GM12892 (cell line): ENCODE measurements at regions not wholly inside any gene's neighbourhood (a gene's known extent, or its start where the extent isn't known, plus 50 kb on each side); places are given as distances from the start of the nearest gene placed in this dataset.

Experiments used
- POLR2A ChIP-seq: IDR thresholded peaks from 2 replicates; pipeline ENCODE4 v1.6.1; 2011; ENCODE audit warnings: low read depth, low read length, control low read depth
- POLR2AphosphoS5 ChIP-seq: IDR thresholded peaks from 2 replicates; pipeline ENCODE4 v1.6.1; 2011; ENCODE audit warnings: low read depth, low read length, control low read depth
- TAF1 ChIP-seq: IDR thresholded peaks from 2 replicates; pipeline ENCODE4 v1.6.1; 2011; ENCODE audit warnings: low read depth, mild to moderate bottlenecking, control low read depth, low read length, borderline replicate concordance

- TF ChIP-seq POLR2A: no peak
- no peak for TF ChIP-seq POLR2AphosphoS5
- TF ChIP-seq TAF1: no peak
Measured at GRCh38 chr11:71079795-71080194, 172.6 kb downstream of the SHANK2 start.
